Heart left ventricle (tissue), 16 donors: ENCODE measurements at regions not wholly inside any gene's neighbourhood (a gene's known extent, or its start where the extent isn't known, plus 50 kb on each side); places are given as distances from the start of the nearest gene placed in this dataset.

Experiments used
- ATAC-seq, 4 donors: fragments of 200-7000 bp; cut with Tn5 transposase; one replicate each; pipeline ENCODE4 v1.9.1; 2020 to 2022; ENCODE audit warnings: moderate library complexity in 4 of 4, mild to moderate bottlenecking in 3 of 4, moderate number of reproducible peaks in 1 of 4
- DNase-seq, 5 donors: peaks; one replicate each; pipeline ENCODE4 v3.0.0-alpha.2; 2020
- H3K27ac ChIP-seq, 12 donors: fragments of 200-600 bp; sonication (generic) in 4 of 12; one replicate each; pipeline versions ENCODE4 v1.5.0 to v1.8.0; 2016 to 2022; ENCODE audit warnings: mild to moderate bottlenecking in 2 of 12
- H3K27me3 ChIP-seq, 9 donors: fragments of 200-600 bp; sonication (generic) in 2 of 9; one replicate each; pipeline versions ENCODE4 v1.5.1 to v1.8.0; 2016 to 2022; ENCODE audit warnings: mild to moderate bottlenecking in 3 of 9
- H3K36me3 ChIP-seq, 9 donors: fragments of 200-600 bp; sonication (generic) in 2 of 9; one replicate each; pipeline versions ENCODE4 v1.5.0 to v1.8.0; 2018 to 2022; ENCODE audit warnings: mild to moderate bottlenecking in 2 of 9
- H3K4me1 ChIP-seq, 12 donors: fragments of 200-600 bp; sonication (generic) in 4 of 12; one replicate each; pipeline versions ENCODE4 v1.5.0 to v1.8.0; 2016 to 2022; ENCODE audit warnings: mild to moderate bottlenecking in 3 of 12
- H3K4me3 ChIP-seq, 12 donors: fragments of 200-600 bp; sonication (generic) in 4 of 12; one replicate each; pipeline versions ENCODE4 v1.5.0 to v1.8.0; 2017 to 2022; ENCODE audit warnings: mild to moderate bottlenecking in 9 of 12, moderate library complexity in 4 of 12
- H3K9me3 ChIP-seq, 12 donors: fragments of 200-600 bp; sonication (generic) in 4 of 12; one replicate each; pipeline versions ENCODE4 v1.5.0 to v1.8.0; 2016 to 2022; ENCODE audit warnings: mild to moderate bottlenecking in 1 of 12
- CTCF ChIP-seq, 12 donors: fragments of 200-600 bp; sonication (generic) in 4 of 12; IDR thresholded peaks; one replicate each; pipeline versions ENCODE4 v1.5.0 to v1.8.0; 2018 to 2022; ENCODE audit warnings: antibody characterized with exemption in 12 of 12, mild to moderate bottlenecking in 5 of 12
- POLR2A ChIP-seq, 2 donors: fragments of 450-650 bp; IDR thresholded peaks; one replicate each; pipeline ENCODE4 v1.6.1; 2017; ENCODE audit warnings: antibody characterized with exemption in 2 of 2, mild to moderate bottlenecking in 2 of 2, moderate library complexity in 2 of 2
- WGBS, 4 donors: extraction: QIAGEN DNeasy Blood & Tissue Kit in 2 of 4; methylation state at CpG; one replicate each; pipeline versions ENCODE4 v1.1.5 to v1.1.7; 2013 to 2018; 5-methylcytosine and 5-hydroxymethylcytosine counted together
- intact Hi-C, 10 donors: fragments of 100-400 bp; cut with DNase I; formaldehyde crosslinking; loops; one replicate each; pipeline versions ENCODE4 v1.11.1 to v1.14.2; 2022
- donor health status: ischemic (EF 13 %, LVEDD 7.1; RV severe dilation, severe dysfunction).
- donor health status: healthy with polysubstance abuse.
- donor health status: DM: no; HTN: yes; CAD: no.
- donor health status: DM: no; HTN: no; CAD: no.
- donor health status: ischemic (EF 25% LVEDD 6.9; RV normal size, moderate dysfunction).
- donor health status: ischemic (EF 25% LVEDD 5.7; RV mildly dilated, moderate dysfunction).
- donor health status: healthy.
- donor health status: DM: yes; HTN: yes; CAD: no.
- donor health status: ischemic (EF 35%, LVEDD 5.7; RV mildly dilated, moderate dysfunction).
- donor health status: nonischemic (EF 11% LVEDD 7.7; RV severe dilation, severe dysfunction).
- donor health status: DM: yes; HTN: yes; CAD: no.
- donor health status: PGD.
- donor health status: ischemic (EF 29% LVEDD 5.4; RV normal size, mild dysfunction).
- donor health status: nonischemic (EF 23%, LVEDD 6.1; RV moderate dilation, normal function).

GRCh38 chr5:133668458-133668857 is 56.1 kb upstream of the FSTL4 start:
- Histone ChIP-seq H3K4me3 (no peak overlapping the region), H3K9me3 (peaks cover 0 to 8% (median 0%) of the 10 kb centered on the region in 12 donors), H3K27ac (no peak overlapping the region), H3K36me3 (no peaks in the 10 kb centered on the region), H3K27me3 (peaks cover 0 to 18% (median 0%) of the 10 kb centered on the region in 9 donors), H3K4me1 (no peaks in the 10 kb centered on the region)
- 75 to 83% (median 77%) methylated on average over 5 of the region's 5 CpGs for WGBS, 4 donors
- intact Hi-C loops, result no loop called here
- DNase-seq (no peak), ATAC-seq (no peak)
- no peak for TF ChIP-seq POLR2A (IDR thresholded peaks at IDR 0.05)
- no peak for TF ChIP-seq CTCF (IDR thresholded peaks at IDR 0.05)

DNA sequence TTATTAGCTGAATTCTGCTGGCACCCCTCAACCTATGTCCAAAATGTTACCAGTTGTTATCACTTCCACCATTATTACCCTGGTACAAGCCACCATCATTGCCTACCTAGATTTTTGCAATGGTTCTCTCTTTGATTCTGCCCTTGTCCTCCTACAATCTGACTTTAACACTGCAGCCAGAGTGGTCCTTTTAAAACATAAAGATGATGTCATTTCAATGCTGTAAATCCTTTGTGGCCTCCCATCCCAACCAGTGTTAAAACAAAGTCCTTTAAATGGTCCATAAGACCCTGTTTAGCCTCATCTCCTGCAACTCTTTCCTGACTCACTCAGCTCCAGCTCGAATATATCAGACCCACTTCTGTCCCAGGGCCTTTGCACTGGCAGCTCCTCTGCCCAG is 54.9 kb upstream of the FSTL4 start:
- Histone ChIP-seq H3K9me3 (peaks cover 0 to 8% (median 0%) of the 10 kb centered on the region in 12 donors), H3K36me3 (no peaks in the 10 kb centered on the region), H3K27ac (no peak overlapping the region), H3K4me1 (no peaks in the 10 kb centered on the region), H3K4me3 (no peak overlapping the region), H3K27me3 (peaks cover 0 to 17% (median 0%) of the 10 kb centered on the region in 9 donors)
- 30 to 58% (median 45%) methylated on average over 1 of the region's 1 CpG for whole genome bisulfite sequencing, 4 donors
- ATAC-seq (no peak), DNase-seq (no peak)
- intact Hi-C loops, result no loop called here
- no peak for TF ChIP-seq CTCF (IDR thresholded peaks at IDR 0.05)
- TF ChIP-seq POLR2A (IDR thresholded peaks at IDR 0.05), result no peak

GRCh38 chr5:133665571-133665970 is 53.2 kb upstream of the FSTL4 start:
- intact Hi-C loops, result no loop called here
- Histone ChIP-seq H3K36me3 (no peaks in the 10 kb centered on the region), H3K27ac (no peak overlapping the region), H3K27me3 (peaks cover 0 to 14% (median 0%) of the 10 kb centered on the region in 9 donors), H3K9me3 (peaks cover 0 to 2% (median 0%) of the 10 kb centered on the region in 12 donors), H3K4me1 (no peaks in the 10 kb centered on the region), H3K4me3 (no peak overlapping the region)
- ATAC-seq (no peak), DNase-seq (no peak)
- no peak for TF ChIP-seq POLR2A (IDR thresholded peaks at IDR 0.05)
- TF ChIP-seq CTCF (IDR thresholded peaks at IDR 0.05), result no peak
- WGBS, 4 donors, result 74 to 77% (median 75%) methylated on average over 3 of the region's 3 CpGs

- H3K27me3 ChIP-seq, result peaks cover 0 to 12% (median 0%) of the 10 kb centered on the region in 9 donors
- no peak overlapping the region for H3K27ac ChIP-seq
- H3K4me1 ChIP-seq, result no peaks in the 10 kb centered on the region
- no peak overlapping the region for H3K4me3 ChIP-seq
- no peak for TF ChIP-seq POLR2A (IDR thresholded peaks at IDR 0.05)
- no peak for TF ChIP-seq CTCF (IDR thresholded peaks at IDR 0.05)
- DNase-seq (no peak), ATAC-seq (no peak)
- intact Hi-C loops, result no loop called here
- no peaks in the 10 kb centered on the region for H3K36me3 ChIP-seq
- 81 to 85% (median 84%) methylated on average over 2 of the region's 2 CpGs for WGBS, 4 donors
- H3K9me3 ChIP-seq, result no peaks in the 10 kb centered on the region
Measured at GRCh38 chr5:133664422-133664821, 52.1 kb upstream of the FSTL4 start.
